ENCODE measurements at regions not wholly inside any gene's neighbourhood (a gene's known extent, or its start where the extent isn't known, plus 50 kb on each side); places are given as distances from the start of the nearest gene placed in this dataset.
"Not testable (repeated sequence)": the region's sequence is repeated elsewhere in the genome, so short reads cannot be mapped to it uniquely, and the experiment has no call there.

DNA sequence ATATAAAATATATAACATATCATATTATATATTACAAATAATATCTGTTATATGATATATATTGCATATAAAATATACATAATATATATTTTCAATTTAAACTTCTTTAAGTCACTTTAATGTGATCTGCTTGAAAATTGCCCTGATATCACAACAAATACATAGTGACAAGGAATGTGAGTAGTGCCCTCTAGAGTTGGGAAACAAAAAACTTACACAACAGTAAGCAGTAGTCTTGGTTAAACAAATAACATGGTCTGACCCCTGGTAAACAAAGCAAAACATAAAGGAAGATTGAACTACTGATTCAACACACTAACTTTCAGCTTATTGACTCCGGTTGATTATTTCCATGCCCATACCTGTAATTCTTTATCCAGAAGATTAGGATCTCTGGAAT, 188.3 kb upstream of the NMUR2 start:
- intact Hi-C loops (cut with DNase I) = no loop called here
- no peak overlapping the region for H3K27ac ChIP-seq
- H3K4me1 ChIP-seq (replicated peaks) = no peaks in the 10 kb centered on the region
- H3K36me3 ChIP-seq = no peaks in the 10 kb centered on the region
- no peaks in the 10 kb centered on the region for H3K9me3 ChIP-seq
- TF ChIP-seq, protein P1, sequence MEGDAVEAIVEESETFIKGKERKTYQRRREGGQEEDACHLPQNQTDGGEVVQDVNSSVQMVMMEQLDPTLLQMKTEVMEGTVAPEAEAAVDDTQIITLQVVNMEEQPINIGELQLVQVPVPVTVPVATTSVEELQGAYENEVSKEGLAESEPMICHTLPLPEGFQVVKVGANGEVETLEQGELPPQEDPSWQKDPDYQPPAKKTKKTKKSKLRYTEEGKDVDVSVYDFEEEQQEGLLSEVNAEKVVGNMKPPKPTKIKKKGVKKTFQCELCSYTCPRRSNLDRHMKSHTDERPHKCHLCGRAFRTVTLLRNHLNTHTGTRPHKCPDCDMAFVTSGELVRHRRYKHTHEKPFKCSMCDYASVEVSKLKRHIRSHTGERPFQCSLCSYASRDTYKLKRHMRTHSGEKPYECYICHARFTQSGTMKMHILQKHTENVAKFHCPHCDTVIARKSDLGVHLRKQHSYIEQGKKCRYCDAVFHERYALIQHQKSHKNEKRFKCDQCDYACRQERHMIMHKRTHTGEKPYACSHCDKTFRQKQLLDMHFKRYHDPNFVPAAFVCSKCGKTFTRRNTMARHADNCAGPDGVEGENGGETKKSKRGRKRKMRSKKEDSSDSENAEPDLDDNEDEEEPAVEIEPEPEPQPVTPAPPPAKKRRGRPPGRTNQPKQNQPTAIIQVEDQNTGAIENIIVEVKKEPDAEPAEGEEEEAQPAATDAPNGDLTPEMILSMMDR (IDR thresholded peaks at IDR 0.05) = no peak
- no peak for TF ChIP-seq POLR2AphosphoS5 (IDR thresholded peaks at IDR 0.05)
- TF ChIP-seq POLR2A (IDR thresholded peaks at IDR 0.05) = no peak
- no peak overlapping the region for H3K4me3 ChIP-seq
- no peaks in the 10 kb centered on the region for H3K27me3 ChIP-seq (replicated peaks; ENCODE audit: insufficient read depth)
- WGBS = 69% methylated on average over 1 of the region's 1 CpG
- no peak for DNase-seq (ENCODE audit: low spot score)

DNA sequence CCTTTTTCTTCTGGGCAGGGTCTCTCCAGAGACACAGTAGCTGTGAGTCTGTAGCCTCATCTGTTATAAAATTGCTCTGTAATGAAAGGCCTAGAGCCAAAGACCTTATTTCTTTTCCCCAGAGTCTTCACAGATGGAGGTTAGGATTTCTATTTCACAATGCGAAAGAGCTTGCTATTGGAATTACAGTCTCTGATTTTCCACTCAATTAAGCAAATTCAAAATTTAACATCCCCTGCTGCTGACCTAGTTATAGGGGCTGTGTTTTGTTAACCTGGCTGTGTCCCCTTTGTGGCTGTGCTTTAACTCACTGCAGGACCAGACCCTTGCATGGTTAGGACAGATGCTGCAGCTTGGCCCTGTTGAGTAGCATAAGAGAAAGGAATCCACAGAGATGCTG, 190.3 kb upstream of the NMUR2 start:
- Histone ChIP-seq H3K27ac (no peak overlapping the region), H3K4me1 (replicated peaks) (no peaks in the 10 kb centered on the region), H3K27me3 (replicated peaks; ENCODE audit: insufficient read depth) (no peaks in the 10 kb centered on the region), H3K9me3 (no peaks in the 10 kb centered on the region), H3K4me3 (no peak overlapping the region), H3K36me3 (no peaks in the 10 kb centered on the region)
- DNase-seq (ENCODE audit: low spot score) = no peak
- WGBS = 94% methylated on average over 1 of the region's 1 CpG
- intact Hi-C loops (cut with DNase I) = no loop called here
- TF ChIP-seq, protein P1 (IDR thresholded peaks at IDR 0.05) = no peak
- TF ChIP-seq POLR2AphosphoS5 (IDR thresholded peaks at IDR 0.05) = no peak
- no peak for TF ChIP-seq POLR2A (IDR thresholded peaks at IDR 0.05)

DNA sequence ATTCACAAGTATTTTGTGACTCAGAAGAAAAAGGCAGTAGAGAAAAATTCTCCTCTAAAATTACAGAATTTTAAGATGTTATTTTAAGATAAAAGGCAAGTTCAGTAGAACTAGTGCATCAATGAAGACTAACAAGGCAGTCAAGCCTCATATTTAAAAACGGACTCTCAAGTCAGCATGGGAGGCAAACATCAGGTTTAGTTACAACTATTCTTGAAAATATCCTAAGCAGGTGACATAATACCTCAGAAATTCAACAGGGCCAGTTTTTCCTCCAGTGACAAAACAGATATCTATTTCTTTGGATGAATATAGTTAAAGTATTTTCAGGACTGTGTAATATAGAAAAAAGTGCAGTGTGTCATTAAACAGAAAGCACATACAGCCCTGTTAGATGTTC, 194.0 kb upstream of the NMUR2 start:
- TF ChIP-seq, protein P1 (IDR thresholded peaks at IDR 0.05) = no peak
- TF ChIP-seq POLR2AphosphoS5 (IDR thresholded peaks at IDR 0.05) (no peak), POLR2A (IDR thresholded peaks at IDR 0.05) (no peak)
- H3K4me3 ChIP-seq = no peak overlapping the region
- H3K9me3 ChIP-seq = no peaks in the 10 kb centered on the region
- no peaks in the 10 kb centered on the region for H3K27me3 ChIP-seq (replicated peaks; ENCODE audit: insufficient read depth)
- H3K36me3 ChIP-seq = no peaks in the 10 kb centered on the region
- H3K4me1 ChIP-seq (replicated peaks) = no peaks in the 10 kb centered on the region
- H3K27ac ChIP-seq = no peak overlapping the region
- DNase-seq (ENCODE audit: low spot score) = no peak
- 64% methylated on average over 1 of the region's 1 CpG for WGBS
- intact Hi-C loops (cut with DNase I) = no loop called here

DNA sequence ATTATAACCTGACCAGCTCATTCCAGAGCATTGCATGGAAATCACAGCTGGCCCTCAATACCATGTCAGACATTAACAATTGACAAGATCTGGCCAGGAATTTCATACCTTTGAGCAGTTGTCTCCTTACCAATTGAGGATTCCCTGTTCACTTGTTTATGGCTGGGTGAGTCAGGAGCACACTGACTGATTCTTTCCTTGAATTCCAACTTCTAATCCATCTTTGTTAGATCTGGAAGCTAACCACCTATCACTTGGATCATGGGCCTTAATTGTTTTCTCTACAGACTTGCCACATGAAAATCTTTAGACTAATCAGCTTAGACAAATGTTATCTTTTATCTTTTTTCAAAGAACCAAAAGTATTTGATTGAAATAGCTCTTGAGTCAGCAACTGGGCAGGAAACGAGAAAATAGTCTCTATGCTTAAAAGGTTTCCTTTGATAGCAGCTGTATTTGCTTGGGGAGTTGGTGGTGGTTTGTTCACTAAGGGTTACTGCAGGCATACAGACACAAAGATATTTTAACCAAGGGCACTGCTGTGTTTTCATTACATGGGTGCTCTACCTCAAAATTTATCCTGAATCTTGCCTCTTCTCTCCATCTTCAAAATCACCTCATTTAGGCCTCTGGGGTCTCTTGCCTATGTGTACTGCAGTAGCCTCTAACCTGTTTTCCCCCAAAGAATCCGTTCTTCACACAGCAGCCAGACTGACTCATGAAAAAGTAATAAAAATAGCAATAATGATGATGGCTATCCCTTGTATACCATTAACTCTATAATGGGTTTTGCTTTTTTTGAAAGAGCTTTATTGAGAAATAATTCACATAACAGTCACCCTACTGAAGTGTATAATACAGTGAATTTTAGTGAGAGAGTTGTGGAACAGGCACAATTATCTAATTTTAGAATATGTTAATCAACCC, 197.0 kb upstream of the NMUR2 start:
- no peaks in the 10 kb centered on the region for H3K9me3 ChIP-seq
- intact Hi-C loops (cut with DNase I) = no loop called here
- no peaks in the 10 kb centered on the region for H3K36me3 ChIP-seq
- H3K27ac ChIP-seq = no peak overlapping the region
- H3K4me1 ChIP-seq (replicated peaks) = no peaks in the 10 kb centered on the region
- no peak overlapping the region for H3K4me3 ChIP-seq
- no peak for DNase-seq (ENCODE audit: low spot score)
- WGBS = 32% methylated on average over 2 of the region's 2 CpGs
- no peak for TF ChIP-seq POLR2A (IDR thresholded peaks at IDR 0.05)
- TF ChIP-seq POLR2AphosphoS5 (IDR thresholded peaks at IDR 0.05) = no peak
- H3K27me3 ChIP-seq (replicated peaks; ENCODE audit: insufficient read depth) = no peaks in the 10 kb centered on the region

DNA sequence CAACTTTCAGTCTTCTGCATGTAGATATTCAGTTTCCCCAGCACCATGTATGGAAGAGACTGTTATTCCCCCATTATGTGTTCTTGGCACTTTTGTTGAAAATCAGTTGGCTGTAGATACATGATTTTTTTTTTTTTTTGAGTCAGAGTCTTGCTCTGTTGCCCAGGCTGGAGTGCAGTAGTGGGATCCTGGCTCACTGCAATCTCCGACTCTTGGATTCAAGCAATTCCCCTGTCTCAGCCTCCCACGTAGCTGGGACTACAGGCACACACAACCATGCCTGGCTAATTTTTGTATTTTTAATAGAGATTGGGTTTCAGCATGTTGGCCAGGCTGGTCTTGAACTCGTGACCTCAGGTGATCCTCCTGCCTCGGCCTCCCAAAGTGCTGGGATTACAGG, 201.0 kb upstream of the NMUR2 start:
- H3K9me3 ChIP-seq; H3K4me1 ChIP-seq (replicated peaks); H3K27me3 ChIP-seq (replicated peaks; ENCODE audit: insufficient read depth); H3K27ac ChIP-seq; H3K4me3 ChIP-seq; intact Hi-C loops (cut with DNase I); DNase-seq (ENCODE audit: low spot score); H3K36me3 ChIP-seq: not testable (repeated sequence)
- WGBS = 82% methylated on average over 4 of the region's 4 CpGs
